CD4-positive, alpha-beta T cell treated with Interleukin-15 for 1 hour (primary cell): ENCODE measurements at regions not wholly inside any gene's neighbourhood (a gene's known extent, or its start where the extent isn't known, plus 50 kb on each side); places are given as distances from the start of the nearest gene placed in this dataset.
"Not testable (repeated sequence)": the region's sequence is repeated elsewhere in the genome, so short reads cannot be mapped to it uniquely, and the experiment has no call there.

Source experiments
- DNase-seq: peaks from one replicate; pipeline ENCODE4 v3.0.0-alpha.2; 2020

GRCh38 chr3:102688556-102688930 is 253.7 kb downstream of the ZPLD1 start:
- DNase-seq = no peak

- DNase-seq = no peak
Observed at GRCh38 chr3:102691507-102691906, 256.7 kb downstream of the ZPLD1 start.

GRCh38 chr3:102699104-102699818 is 264.4 kb downstream of the ZPLD1 start:
- no peak for DNase-seq

GRCh38 chr3:102699819-102700140 is 265.0 kb downstream of the ZPLD1 start:
- no peak for DNase-seq

- no peak for DNase-seq
Observed at GRCh38 chr3:102712896-102713295, 278.1 kb downstream of the ZPLD1 start.

GRCh38 chr3:102714567-102714966 is 279.8 kb downstream of the ZPLD1 start:
- DNase-seq = no peak

GRCh38 chr3:102715030-102715697 is 280.3 kb downstream of the ZPLD1 start:
- DNase-seq = no peak

- DNase-seq = no peak
Observed at GRCh38 chr3:102718651-102719050, 283.8 kb downstream of the ZPLD1 start.

GRCh38 chr3:102722317-102722716 is 287.5 kb downstream of the ZPLD1 start:
- no peak for DNase-seq

- no peak for DNase-seq
Observed at GRCh38 chr3:102727340-102727739, 292.5 kb downstream of the ZPLD1 start.

GRCh38 chr3:102732581-102732980 is 297.8 kb downstream of the ZPLD1 start:
- not testable (repeated sequence) for DNase-seq

- DNase-seq = no peak
Observed at GRCh38 chr3:102733791-102734563, 299.2 kb downstream of the ZPLD1 start.

GRCh38 chr3:102735311-102735710 is 300.5 kb downstream of the ZPLD1 start:
- DNase-seq = no peak

GRCh38 chr3:102736288-102736974 is 301.6 kb downstream of the ZPLD1 start:
- no peak for DNase-seq

- no peak for DNase-seq
Observed at GRCh38 chr3:102736975-102737304, 302.1 kb downstream of the ZPLD1 start.

- DNase-seq = no peak
Observed at GRCh38 chr3:102737353-102737752, 302.5 kb downstream of the ZPLD1 start.

- DNase-seq = no peak
Observed at GRCh38 chr3:102741105-102741504, 306.3 kb downstream of the ZPLD1 start.

- no peak for DNase-seq
Observed at GRCh38 chr3:102741694-102742093, 306.9 kb downstream of the ZPLD1 start.

GRCh38 chr3:102745881-102746280 is 311.1 kb downstream of the ZPLD1 start:
- no peak for DNase-seq

GRCh38 chr3:102747611-102748010 is 312.8 kb downstream of the ZPLD1 start:
- DNase-seq = no peak

- no peak for DNase-seq
Observed at GRCh38 chr3:102748646-102749045, 313.8 kb downstream of the ZPLD1 start.

GRCh38 chr3:102750322-102750721 is 315.5 kb downstream of the ZPLD1 start:
- no peak for DNase-seq

- DNase-seq = no peak
Observed at GRCh38 chr3:102753901-102754300, 319.1 kb downstream of the ZPLD1 start.

GRCh38 chr3:102756706-102757105 is 321.9 kb downstream of the ZPLD1 start:
- DNase-seq = no peak
